GM19193 (cell line): ENCODE measurements at regions not wholly inside any gene's neighbourhood (a gene's known extent, or its start where the extent isn't known, plus 50 kb on each side); places are given as distances from the start of the nearest gene placed in this dataset.

Experiments used
- POLR2A ChIP-seq: IDR thresholded peaks from 4 replicates; pipeline ENCODE4 v1.6.1; 2011; ENCODE audit not compliant: insufficient read depth, insufficient read length; ENCODE audit errors: extremely low read depth

GRCh38 chr2:8514274-8514662, 167.6 kb upstream of the ID2 start:
- TF ChIP-seq POLR2A, result no peak

- no peak for TF ChIP-seq POLR2A
These were observed 166.8 kb upstream of the ID2 start for GRCh38 chr2:8514796-8515758.

- no peak for TF ChIP-seq POLR2A
These were observed 165.9 kb upstream of the ID2 start for GRCh38 chr2:8515864-8516533.

- no peak for TF ChIP-seq POLR2A
These were observed 163.9 kb upstream of the ID2 start for GRCh38 chr2:8517850-8518498.

- no peak for TF ChIP-seq POLR2A
These were observed 162.7 kb upstream of the ID2 start for GRCh38 chr2:8518979-8519668.

- no peak for TF ChIP-seq POLR2A
These were observed 161.0 kb upstream of the ID2 start for GRCh38 chr2:8520791-8521344.

GRCh38 chr2:8522687-8523086, 159.2 kb upstream of the ID2 start:
- TF ChIP-seq POLR2A, result peak; percentile 23

GRCh38 chr2:8524388-8524787, 157.5 kb upstream of the ID2 start:
- TF ChIP-seq POLR2A, result no peak

- TF ChIP-seq POLR2A, result no peak
These were observed 157.0 kb upstream of the ID2 start for GRCh38 chr2:8524823-8525222.

- TF ChIP-seq POLR2A, result no peak
These were observed 156.6 kb upstream of the ID2 start for GRCh38 chr2:8525236-8525581.

GRCh38 chr2:8525582-8526402, 156.1 kb upstream of the ID2 start:
- no peak for TF ChIP-seq POLR2A

GRCh38 chr2:8526403-8526696, 155.5 kb upstream of the ID2 start:
- no peak for TF ChIP-seq POLR2A

- TF ChIP-seq POLR2A, result no peak
These were observed 154.8 kb upstream of the ID2 start for GRCh38 chr2:8527031-8527430.

GRCh38 chr2:8527676-8528075, 154.2 kb upstream of the ID2 start:
- no peak for TF ChIP-seq POLR2A
